Ectodermal cell (in vitro differentiated cells): ENCODE measurements at regions not wholly inside any gene's neighbourhood (a gene's known extent, or its start where the extent isn't known, plus 50 kb on each side); places are given as distances from the start of the nearest gene placed in this dataset.

Experiments
- H3K27ac ChIP-seq: 2 replicates; pipeline ENCODE4 v1.7.0; 2013; ENCODE audit warnings: mild to moderate bottlenecking, low read depth, low read length; ENCODE audit not compliant: insufficient read depth, poor library complexity, severe bottlenecking
- H3K27me3 ChIP-seq: 2 replicates; pipeline ENCODE4 v1.7.0; 2013; ENCODE audit warnings: mild to moderate bottlenecking, low read length; ENCODE audit not compliant: insufficient read depth, control insufficient read depth, poor library complexity, severe bottlenecking
- H3K36me3 ChIP-seq: one replicate; pipeline ENCODE4 v1.7.0; 2013; ENCODE audit warnings: low read length; ENCODE audit not compliant: control insufficient read depth, insufficient read depth
- H3K4me1 ChIP-seq: one replicate; pipeline ENCODE4 v1.7.0; 2013; ENCODE audit warnings: low read length; ENCODE audit not compliant: control insufficient read depth, insufficient read depth
- H3K4me3 ChIP-seq: 2 replicates; pipeline ENCODE4 v1.7.0; 2013; ENCODE audit warnings: low read depth, low read length, control low read depth; ENCODE audit not compliant: insufficient read depth
- H3K9me3 ChIP-seq: 2 replicates; pipeline ENCODE4 v1.7.0; 2013; ENCODE audit warnings: mild to moderate bottlenecking, low read length, moderate library complexity; ENCODE audit not compliant: control insufficient read depth
- WGBS, 2 experiments: methylation state at CpG; one replicate each; pipeline ENCODE4 v1.1.7; 2013; ENCODE audit warnings: missing lambda C conversion rate in 2 of 2; 5-methylcytosine and 5-hydroxymethylcytosine counted together

- no peaks in the 10 kb centered on the region for H3K4me1 ChIP-seq
- no peak overlapping the region for H3K4me3 ChIP-seq
- H3K9me3 ChIP-seq = no peaks in the 10 kb centered on the region
- H3K36me3 ChIP-seq = no peaks in the 10 kb centered on the region
- 95% methylated on average over 6 to 8 of the region's 10 CpGs for WGBS, 2 experiments
- no peak overlapping the region for H3K27ac ChIP-seq
- H3K27me3 ChIP-seq = no peaks in the 10 kb centered on the region
Observed at GRCh38 chr2:13876491-13877037, 756.0 kb upstream of the LRATD1 start.

GRCh38 chr2:13877571-13877970 lies 754.9 kb upstream of the LRATD1 start:
- H3K4me1 ChIP-seq = no peaks in the 10 kb centered on the region
- no peaks in the 10 kb centered on the region for H3K36me3 ChIP-seq
- H3K4me3 ChIP-seq = no peak overlapping the region
- no peak overlapping the region for H3K27ac ChIP-seq
- H3K27me3 ChIP-seq = no peaks in the 10 kb centered on the region
- H3K9me3 ChIP-seq = no peaks in the 10 kb centered on the region
- WGBS, 2 experiments = 90 to 95% methylated on average over 2 of the region's 2 CpGs

- 82 to 83% methylated on average over 3 of the region's 3 CpGs for WGBS, 2 experiments
- H3K4me1 ChIP-seq = no peaks in the 10 kb centered on the region
- no peaks in the 10 kb centered on the region for H3K36me3 ChIP-seq
- no peak overlapping the region for H3K27ac ChIP-seq
- no peak overlapping the region for H3K4me3 ChIP-seq
- H3K9me3 ChIP-seq = no peaks in the 10 kb centered on the region
- no peaks in the 10 kb centered on the region for H3K27me3 ChIP-seq
Observed at GRCh38 chr2:13884291-13884976, 748.1 kb upstream of the LRATD1 start.

GRCh38 chr2:13901526-13901925 lies 731.0 kb upstream of the LRATD1 start:
- Histone ChIP-seq H3K36me3 (no peaks in the 10 kb centered on the region), H3K27ac (no peak overlapping the region), H3K9me3 (no peaks in the 10 kb centered on the region), H3K4me3 (no peak overlapping the region), H3K27me3 (no peaks in the 10 kb centered on the region), H3K4me1 (no peaks in the 10 kb centered on the region)
- no CpG with 5 or more reads among the region's 1 CpG for WGBS, 2 experiments

- WGBS, 2 experiments = 100% methylated on average over 2 of the region's 2 CpGs; no CpG with 5 or more reads in 1 of the 2 experiments
- no peaks in the 10 kb centered on the region for H3K36me3 ChIP-seq
- H3K27ac ChIP-seq = no peak overlapping the region
- no peaks in the 10 kb centered on the region for H3K4me1 ChIP-seq
- no peaks in the 10 kb centered on the region for H3K27me3 ChIP-seq
- no peaks in the 10 kb centered on the region for H3K9me3 ChIP-seq
- no peak overlapping the region for H3K4me3 ChIP-seq
Observed at GRCh38 chr2:13905831-13906230, 726.7 kb upstream of the LRATD1 start.

GRCh38 chr2:13916066-13916465 lies 716.5 kb upstream of the LRATD1 start:
- Histone ChIP-seq H3K36me3 (no peaks in the 10 kb centered on the region), H3K27ac (no peak overlapping the region), H3K9me3 (no peaks in the 10 kb centered on the region), H3K4me1 (no peaks in the 10 kb centered on the region), H3K27me3 (no peaks in the 10 kb centered on the region), H3K4me3 (no peak overlapping the region)
- WGBS, 2 experiments = 86 to 93% methylated on average over 2 of the region's 2 CpGs

- Histone ChIP-seq H3K27me3 (no peaks in the 10 kb centered on the region), H3K4me1 (no peaks in the 10 kb centered on the region), H3K27ac (no peak overlapping the region), H3K9me3 (no peaks in the 10 kb centered on the region), H3K4me3 (no peak overlapping the region), H3K36me3 (no peaks in the 10 kb centered on the region)
- WGBS, 2 experiments = no CpG with 5 or more reads among the region's 1 CpG
Observed at GRCh38 chr2:13917958-13918357, 714.6 kb upstream of the LRATD1 start.

- Histone ChIP-seq H3K27me3 (no peaks in the 10 kb centered on the region), H3K4me1 (no peaks in the 10 kb centered on the region), H3K9me3 (no peaks in the 10 kb centered on the region), H3K4me3 (no peak overlapping the region), H3K36me3 (no peaks in the 10 kb centered on the region), H3K27ac (no peak overlapping the region)
- 85 to 88% methylated on average over 3 to 4 of the region's 4 CpGs for WGBS, 2 experiments
Observed at GRCh38 chr2:13919981-13920382, 712.5 kb upstream of the LRATD1 start.

- WGBS, 2 experiments = 94 to 100% methylated on average over 1 of the region's 2 CpGs
- no peaks in the 10 kb centered on the region for H3K4me1 ChIP-seq
- no peak overlapping the region for H3K27ac ChIP-seq
- no peaks in the 10 kb centered on the region for H3K9me3 ChIP-seq
- H3K27me3 ChIP-seq = no peaks in the 10 kb centered on the region
- no peaks in the 10 kb centered on the region for H3K36me3 ChIP-seq
- H3K4me3 ChIP-seq = no peak overlapping the region
Observed at GRCh38 chr2:13921245-13921644, 711.3 kb upstream of the LRATD1 start.

GRCh38 chr2:13923823-13924222 lies 708.7 kb upstream of the LRATD1 start:
- Histone ChIP-seq H3K4me3 (no peak overlapping the region), H3K36me3 (no peaks in the 10 kb centered on the region), H3K27ac (no peak overlapping the region), H3K27me3 (no peaks in the 10 kb centered on the region), H3K9me3 (no peaks in the 10 kb centered on the region), H3K4me1 (no peaks in the 10 kb centered on the region)
- 90 to 95% methylated on average over 6 of the region's 6 CpGs for WGBS, 2 experiments
